ENCODE measurements at regions not wholly inside any gene's neighbourhood (a gene's known extent, or its start where the extent isn't known, plus 50 kb on each side); places are given as distances from the start of the nearest gene placed in this dataset.

DNA sequence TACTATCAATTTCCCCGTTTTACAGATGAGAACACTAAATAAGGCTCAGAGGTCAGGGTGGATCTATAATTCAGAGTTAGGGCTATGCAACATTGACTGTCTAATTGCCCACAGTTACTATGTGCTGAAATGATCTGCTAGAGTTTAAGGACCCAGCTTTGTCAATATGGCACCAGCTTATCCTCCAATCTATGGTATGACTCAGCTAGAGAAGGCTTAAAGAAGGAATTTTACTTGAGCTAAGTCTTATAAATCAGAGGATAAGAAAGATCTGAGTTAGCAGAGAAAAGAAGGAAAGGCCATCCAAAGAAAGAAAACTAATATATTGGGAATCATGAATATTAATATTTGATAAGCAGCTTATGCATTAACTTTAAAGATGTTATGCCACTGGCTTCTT is 78.1 kb downstream of the ASB9 start:
- DNase-seq: no peak

GRCh38 chrX:15188039-15188438 is 81.8 kb downstream of the ASB9 start:
- DNase-seq: no peak

DNA sequence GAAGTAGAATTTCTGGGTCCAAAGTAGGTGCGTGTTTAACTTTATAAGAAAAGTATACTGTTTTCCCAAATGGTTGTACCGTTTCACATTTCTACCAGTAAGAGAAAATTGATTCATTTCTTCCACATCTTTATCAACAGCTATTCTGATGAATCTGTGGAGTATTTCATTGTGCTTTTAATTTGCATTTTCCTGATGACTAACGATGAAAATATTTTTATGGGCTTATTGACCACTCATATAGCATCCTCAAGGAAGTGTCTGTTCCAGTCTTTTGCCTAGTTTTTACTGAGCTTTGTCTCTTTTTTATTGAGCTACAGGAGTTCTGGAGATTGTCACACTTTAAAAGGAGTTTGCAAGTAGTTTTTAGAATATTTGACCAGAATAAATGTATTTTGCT is 92.6 kb downstream of the ASB9 start:
- no peak for DNase-seq

GRCh38 chrX:15173411-15173810 is 96.5 kb downstream of the ASB9 start:
- no peak for DNase-seq

DNA sequence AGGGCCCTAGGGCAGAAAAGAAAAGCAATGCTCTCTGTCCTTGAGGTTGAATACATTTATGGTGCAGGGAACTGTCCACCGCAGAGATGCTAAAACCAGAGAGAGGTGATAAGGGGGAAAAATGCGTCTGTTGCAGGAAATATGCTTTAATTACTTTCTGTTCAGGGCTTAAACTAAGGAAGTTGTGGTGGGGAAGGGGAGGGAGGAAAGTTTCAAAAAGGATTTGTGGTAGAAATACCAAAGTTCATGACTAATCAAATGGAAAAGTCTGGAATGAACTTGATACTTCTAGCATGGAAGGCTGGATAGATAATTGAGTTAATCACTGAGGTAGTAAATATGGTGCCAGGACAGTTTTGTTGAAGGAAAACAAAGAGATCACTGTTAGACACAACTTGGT is 99.0 kb downstream of the ASB9 start:
- no peak for DNase-seq

DNA sequence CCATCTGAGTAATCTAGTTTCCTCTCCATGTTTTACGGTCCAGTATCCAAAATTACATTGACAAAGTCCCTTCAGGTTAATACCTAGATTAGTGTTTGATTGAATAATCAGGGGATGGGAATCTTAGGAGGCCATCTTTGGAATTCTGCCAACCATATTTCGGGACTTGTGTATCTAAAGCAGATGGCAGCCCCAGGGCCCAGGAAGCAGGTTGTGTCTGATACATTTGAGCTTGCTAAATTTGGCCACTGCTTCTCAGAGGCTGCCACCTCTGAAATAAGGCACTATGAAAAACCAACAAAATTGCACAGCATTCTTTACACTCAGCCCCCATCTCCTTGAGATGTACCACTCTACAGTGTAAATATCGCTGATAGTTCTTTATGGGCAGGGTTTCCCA is 102.1 kb downstream of the ASB9 start:
- no peak for DNase-seq

GRCh38 chrX:15165832-15166231 is 104.1 kb downstream of the ASB9 start:
- no peak for DNase-seq

DNA sequence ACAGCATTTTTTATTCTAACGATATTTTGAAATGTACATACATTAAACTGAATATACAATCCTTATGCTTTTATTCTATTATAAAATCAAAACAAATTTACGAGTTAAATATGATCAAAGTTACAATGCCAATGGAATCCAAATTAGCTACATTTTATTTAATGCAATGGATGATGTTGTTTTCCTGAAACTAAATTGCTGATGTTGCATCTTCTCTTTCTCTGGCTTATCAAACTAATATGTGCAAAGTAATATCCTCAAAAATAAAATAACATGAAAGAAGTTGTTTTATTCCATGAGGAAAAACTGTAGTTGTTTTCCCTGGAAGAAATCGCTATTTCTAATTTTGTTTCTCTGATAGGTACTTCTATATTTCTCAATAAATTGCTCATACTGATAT is 106.8 kb downstream of the ASB9 start:
- no peak for DNase-seq

- no peak for DNase-seq
These were observed 109.3 kb downstream of the ASB9 start for GRCh38 chrX:15160558-15161095.

DNA sequence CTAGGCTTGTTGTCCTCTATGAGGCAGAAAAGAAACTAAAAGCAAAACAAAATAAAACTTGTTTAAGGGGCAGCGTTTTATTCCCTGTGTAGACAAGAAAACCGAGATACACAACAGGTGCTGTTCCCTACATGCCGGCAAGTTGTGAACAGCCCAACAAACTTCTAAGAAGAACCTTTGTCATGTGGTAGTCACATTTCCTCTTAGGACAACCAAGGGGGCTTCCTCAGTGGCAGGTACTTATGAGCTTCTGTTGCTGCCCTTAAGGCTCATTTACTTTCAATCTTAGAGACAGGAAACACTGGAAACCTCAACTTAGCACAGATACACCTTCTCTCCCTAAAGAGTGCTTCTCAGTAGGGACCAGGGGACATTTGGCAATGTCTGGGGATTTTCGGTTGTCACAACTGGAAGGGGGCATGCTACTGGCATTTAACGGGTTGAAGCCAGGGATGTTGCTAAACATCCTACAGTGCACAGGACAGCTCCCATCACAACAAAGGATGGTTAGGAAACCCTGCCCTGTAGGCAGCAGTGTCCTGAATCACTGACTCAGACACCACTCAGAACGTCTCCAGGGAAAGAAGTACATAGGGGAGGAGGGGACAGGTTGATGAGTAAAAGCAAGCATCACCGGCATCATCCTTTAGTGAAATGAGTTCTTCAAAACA is 111.0 kb downstream of the ASB9 start:
- peak; percentile 31 for DNase-seq

DNA sequence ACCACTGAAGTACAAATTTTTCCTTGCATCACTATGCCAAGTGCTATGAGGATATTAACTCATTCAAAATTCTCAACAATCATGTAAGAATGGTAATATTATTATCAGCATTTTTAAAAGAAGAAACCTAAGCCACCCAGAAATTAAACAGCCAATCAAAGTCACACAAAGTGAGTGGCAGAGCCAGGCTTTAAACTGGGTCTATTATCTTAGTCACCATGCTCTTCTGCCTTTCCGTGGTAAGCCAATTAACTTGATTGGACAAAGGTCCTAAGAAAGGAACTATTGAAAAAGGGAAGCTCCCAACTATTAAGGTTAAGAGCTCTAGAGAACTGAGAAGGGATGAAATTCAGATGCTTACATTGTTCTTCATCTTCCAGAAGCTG is 111.5 kb downstream of the ASB9 start:
- no peak for DNase-seq

GRCh38 chrX:15157624-15158023 is 112.3 kb downstream of the ASB9 start:
- DNase-seq: no peak

GRCh38 chrX:15151267-15152186 is 118.4 kb downstream of the ASB9 start:
- DNase-seq: peak; percentile 70

DNA sequence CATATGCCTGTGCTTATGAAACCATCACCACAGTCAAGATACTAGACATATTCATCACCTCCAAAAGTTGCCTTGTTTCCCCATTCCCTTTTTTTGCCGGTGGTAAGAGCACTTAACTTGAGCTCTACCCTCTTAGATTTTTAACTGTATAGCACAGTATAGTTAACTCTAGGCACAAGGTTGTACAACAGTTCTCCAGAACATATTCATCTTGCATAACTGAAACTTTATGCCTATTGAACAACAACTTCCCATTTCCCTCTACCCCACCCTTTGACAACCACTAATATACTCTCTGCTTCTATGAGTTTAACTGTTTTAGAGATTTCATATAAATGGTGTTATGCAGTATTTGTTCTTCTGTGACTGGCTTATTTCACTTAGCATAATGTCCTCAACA is 119.3 kb downstream of the ASB9 start:
- DNase-seq: no peak

GRCh38 chrX:15146515-15146914 is 123.4 kb downstream of the ASB9 start:
- DNase-seq: peak; percentile 42

DNA sequence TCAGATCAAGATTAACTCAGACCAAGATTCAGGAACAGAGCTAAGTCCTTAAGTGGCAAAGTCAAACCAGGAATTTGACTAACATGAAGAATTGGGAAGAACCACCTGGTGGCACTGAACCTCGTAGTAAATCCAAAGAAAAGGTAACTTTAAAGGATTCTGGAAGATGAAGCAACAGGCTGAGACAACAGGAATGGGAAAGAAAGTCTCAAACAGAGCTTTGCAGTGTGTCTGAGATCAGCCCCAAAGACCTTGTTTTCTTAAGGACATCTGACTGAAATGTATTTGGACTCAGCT is 126.1 kb downstream of the ASB9 start:
- no peak for DNase-seq

- DNase-seq: peak; percentile 75
These were observed 126.6 kb downstream of the ASB9 start for GRCh38 chrX:15143050-15143824.

GRCh38 chrX:15142084-15142715 is 127.7 kb downstream of the ASB9 start:
- no peak for DNase-seq

- DNase-seq: no peak
These were observed 133.1 kb downstream of the ASB9 start for GRCh38 chrX:15136795-15137194.

- no peak for DNase-seq
These were observed 140.5 kb downstream of the ASB9 start for GRCh38 chrX:15129412-15129811.

GRCh38 chrX:15128861-15129260 is 141.0 kb downstream of the ASB9 start:
- DNase-seq: no peak

GRCh38 chrX:15127010-15127409 is 142.9 kb downstream of the ASB9 start:
- DNase-seq: no peak

- DNase-seq: no peak
These were observed 153.0 kb downstream of the ASB9 start for GRCh38 chrX:15116900-15117299.

Measured in CD4-positive, alpha-beta T cell treated with Interleukin-17A for 4 hours (primary cell).